Neutrophil (primary cell): ENCODE measurements at regions not wholly inside any gene's neighbourhood (a gene's known extent, or its start where the extent isn't known, plus 50 kb on each side); places are given as distances from the start of the nearest gene placed in this dataset.

Source experiments
- H3K27ac ChIP-seq: fragments of 200-600 bp; sonication (generic); 2 replicates; pipeline ENCODE4 v1.5.1; 2016; ENCODE audit warnings: mild to moderate bottlenecking, moderate library complexity
- H3K27me3 ChIP-seq: fragments of 200-600 bp; sonication (generic); 2 replicates; pipeline ENCODE4 v1.6.0; 2016; ENCODE audit warnings: mild to moderate bottlenecking
- H3K36me3 ChIP-seq: fragments of 200-600 bp; sonication (generic); 2 replicates; pipeline ENCODE4 v1.5.1; 2017
- H3K4me1 ChIP-seq, 2 experiments: fragments of 200-600 bp in 1 of 2; sonication (generic) in 1 of 2; 1 replicate in 1 of 2; 2 replicates in 1 of 2; pipeline versions ENCODE4 v1.5.1 to v1.6.1; 2013 to 2016; ENCODE audit warnings: low read depth in 1 of 2, low read length in 1 of 2, mild to moderate bottlenecking in 1 of 2, moderate library complexity in 1 of 2; ENCODE audit not compliant: control insufficient read depth in 1 of 2, insufficient read depth in 1 of 2
- H3K4me3 ChIP-seq, 2 experiments: fragments of 200-600 bp in 1 of 2; sonication (generic) in 1 of 2; 1 replicate in 1 of 2; 2 replicates in 1 of 2; pipeline ENCODE4 v1.5.1; 2013 to 2016; ENCODE audit warnings: low read depth in 1 of 2, low read length in 1 of 2, mild to moderate bottlenecking in 1 of 2, moderate library complexity in 1 of 2
- H3K9me3 ChIP-seq: fragments of 200-600 bp; sonication (generic); 2 replicates; pipeline ENCODE4 v1.5.1; 2016
- TF ChIP-seq, protein P1 (sequence below): fragments of 200-600 bp; sonication (generic); IDR thresholded peaks from 2 replicates; pipeline ENCODE4 v1.5.1; 2016; ENCODE audit warnings: antibody characterized with exemption

DNA sequence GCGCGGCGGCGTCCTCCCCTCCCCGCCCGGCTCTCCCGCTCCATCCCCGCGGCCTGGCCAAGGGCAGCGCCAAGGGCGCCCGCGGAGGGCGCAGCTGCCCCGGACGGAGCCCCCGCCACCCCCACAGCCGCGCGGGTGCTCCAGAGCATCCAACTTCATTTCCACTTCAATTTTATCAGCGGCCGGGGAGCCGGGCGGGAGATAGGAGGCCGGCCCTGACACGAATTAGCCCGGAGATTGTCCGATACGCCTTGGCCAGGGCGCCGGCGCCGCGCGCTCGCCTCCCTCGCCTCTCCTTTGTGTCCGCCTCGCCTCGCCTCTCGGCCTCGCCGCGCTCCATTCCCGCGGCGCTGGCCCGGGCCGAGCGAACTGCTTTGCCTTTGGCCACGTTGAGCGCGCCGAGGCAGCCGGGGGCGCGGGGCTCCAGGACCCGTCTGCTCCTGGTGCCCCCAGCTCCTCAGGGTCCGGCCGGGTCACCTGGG is 129.1 kb upstream of the LHX1 start:
- Histone ChIP-seq H3K36me3 (no peaks in the 10 kb centered on the region), H3K27ac (no peak overlapping the region), H3K4me3 (no peak overlapping the region), H3K27me3 (peaks cover 100% of the 10 kb centered on the region), H3K9me3 (no peaks in the 10 kb centered on the region), H3K4me1 (no peaks in the 10 kb centered on the region)
- TF ChIP-seq, protein P1, sequence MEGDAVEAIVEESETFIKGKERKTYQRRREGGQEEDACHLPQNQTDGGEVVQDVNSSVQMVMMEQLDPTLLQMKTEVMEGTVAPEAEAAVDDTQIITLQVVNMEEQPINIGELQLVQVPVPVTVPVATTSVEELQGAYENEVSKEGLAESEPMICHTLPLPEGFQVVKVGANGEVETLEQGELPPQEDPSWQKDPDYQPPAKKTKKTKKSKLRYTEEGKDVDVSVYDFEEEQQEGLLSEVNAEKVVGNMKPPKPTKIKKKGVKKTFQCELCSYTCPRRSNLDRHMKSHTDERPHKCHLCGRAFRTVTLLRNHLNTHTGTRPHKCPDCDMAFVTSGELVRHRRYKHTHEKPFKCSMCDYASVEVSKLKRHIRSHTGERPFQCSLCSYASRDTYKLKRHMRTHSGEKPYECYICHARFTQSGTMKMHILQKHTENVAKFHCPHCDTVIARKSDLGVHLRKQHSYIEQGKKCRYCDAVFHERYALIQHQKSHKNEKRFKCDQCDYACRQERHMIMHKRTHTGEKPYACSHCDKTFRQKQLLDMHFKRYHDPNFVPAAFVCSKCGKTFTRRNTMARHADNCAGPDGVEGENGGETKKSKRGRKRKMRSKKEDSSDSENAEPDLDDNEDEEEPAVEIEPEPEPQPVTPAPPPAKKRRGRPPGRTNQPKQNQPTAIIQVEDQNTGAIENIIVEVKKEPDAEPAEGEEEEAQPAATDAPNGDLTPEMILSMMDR = no peak

DNA sequence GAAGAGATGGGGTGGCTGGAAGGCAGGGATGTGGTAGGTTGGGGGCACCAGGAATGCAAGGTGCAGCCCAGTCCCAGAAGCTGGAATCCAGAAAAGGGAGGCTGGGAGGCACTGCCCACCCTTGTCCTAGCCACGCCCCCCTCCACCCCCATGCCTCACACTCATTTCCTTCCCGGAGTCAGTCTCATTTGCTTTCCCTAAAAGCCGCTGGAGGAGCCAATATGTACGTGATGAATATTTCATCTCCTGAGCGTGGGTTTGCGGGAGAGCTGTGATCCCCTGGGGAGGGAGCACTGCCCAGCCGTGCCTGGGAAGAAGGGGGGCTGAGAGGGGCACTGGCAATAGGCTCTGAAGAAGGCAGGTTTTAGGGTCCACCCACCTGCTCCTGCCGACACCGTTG is 124.5 kb upstream of the LHX1 start:
- Histone ChIP-seq H3K4me1 (no peaks in the 10 kb centered on the region), H3K9me3 (no peaks in the 10 kb centered on the region), H3K36me3 (no peaks in the 10 kb centered on the region), H3K4me3 (no peak overlapping the region), H3K27me3 (peaks cover 89% of the 10 kb centered on the region), H3K27ac (no peak overlapping the region)
- TF ChIP-seq, protein P1 = no peak

DNA sequence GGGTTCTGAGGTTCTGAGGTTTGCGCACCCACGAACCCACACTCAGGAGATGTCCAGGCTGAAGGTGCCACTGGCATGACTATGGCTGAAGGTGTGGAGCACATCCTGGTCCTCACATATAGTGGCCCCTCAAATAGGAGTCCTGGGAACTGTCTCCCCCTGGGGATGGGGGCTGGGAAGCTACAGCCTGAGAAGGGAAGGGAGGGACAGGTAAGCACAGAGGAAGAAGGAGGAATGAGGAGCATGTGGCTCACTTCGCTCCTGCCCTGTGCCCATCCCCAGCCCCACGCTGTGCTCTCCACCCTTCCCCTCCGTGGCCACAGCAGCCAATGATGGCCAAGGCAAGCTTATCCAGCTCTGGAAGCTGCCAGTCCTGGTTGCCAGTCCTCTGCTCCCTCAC is 123.9 kb upstream of the LHX1 start:
- Histone ChIP-seq H3K27ac (no peak overlapping the region), H3K4me3 (no peak overlapping the region), H3K27me3 (peaks cover 83% of the 10 kb centered on the region), H3K36me3 (no peaks in the 10 kb centered on the region), H3K4me1 (no peaks in the 10 kb centered on the region), H3K9me3 (no peaks in the 10 kb centered on the region)
- TF ChIP-seq, protein P1 = no peak

DNA sequence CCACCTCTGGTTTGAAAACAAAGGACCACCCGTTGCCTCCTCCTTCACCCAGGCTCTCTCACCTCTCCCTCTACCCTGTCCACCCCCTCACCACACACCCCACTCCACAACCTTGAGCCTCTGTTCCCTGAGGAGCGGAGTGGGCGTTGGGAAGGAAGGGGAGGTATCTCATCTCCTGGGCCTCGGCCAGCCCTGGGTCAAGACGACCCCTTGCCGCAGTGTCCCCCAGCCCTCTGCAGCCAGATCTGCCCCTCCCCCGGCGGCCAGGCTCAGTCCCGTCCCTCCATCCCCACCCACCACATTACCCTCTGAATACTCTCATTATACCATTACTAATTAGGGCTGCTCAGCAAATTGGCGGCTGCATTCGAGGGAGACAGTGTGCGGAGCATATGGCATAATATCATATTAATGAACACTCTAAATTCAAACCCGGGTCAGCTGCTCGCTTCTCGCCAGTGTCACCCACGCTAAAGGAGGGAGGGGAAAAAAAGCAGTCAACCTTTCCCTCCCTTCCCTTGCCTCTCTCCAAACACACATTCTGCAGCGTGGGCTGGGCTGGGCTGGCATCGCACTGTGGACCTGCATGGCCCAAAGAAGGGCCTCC is 123.2 kb upstream of the LHX1 start:
- Histone ChIP-seq H3K9me3 (no peaks in the 10 kb centered on the region), H3K27me3 (peaks cover 76% of the 10 kb centered on the region), H3K27ac (no peak overlapping the region), H3K4me3 (no peak overlapping the region), H3K36me3 (no peaks in the 10 kb centered on the region), H3K4me1 (no peaks in the 10 kb centered on the region)
- TF ChIP-seq, protein P1 = no peak

DNA sequence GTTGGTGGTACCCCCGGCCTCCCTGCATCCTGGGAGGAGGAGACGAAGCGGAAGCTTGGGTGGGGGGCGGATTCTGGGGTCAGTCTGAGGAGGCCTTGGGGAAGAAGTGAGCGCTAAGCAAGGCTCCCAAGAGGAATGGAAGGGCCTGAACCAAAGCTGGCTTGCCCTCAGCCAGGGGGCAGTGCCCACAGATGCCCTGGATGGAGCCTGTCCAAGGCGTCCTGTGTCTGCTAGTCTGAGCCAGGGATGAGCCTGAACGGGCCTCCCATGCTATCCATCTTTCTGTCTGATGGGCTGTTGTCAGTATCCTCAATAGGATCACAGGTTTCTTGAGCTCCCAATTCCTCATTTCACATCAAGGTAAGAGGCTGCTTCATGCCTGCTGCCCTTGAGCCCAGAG is 122.3 kb upstream of the LHX1 start:
- Histone ChIP-seq H3K27ac (no peak overlapping the region), H3K9me3 (no peaks in the 10 kb centered on the region), H3K4me3 (no peak overlapping the region), H3K36me3 (no peaks in the 10 kb centered on the region), H3K27me3 (peaks cover 75% of the 10 kb centered on the region), H3K4me1 (no peaks in the 10 kb centered on the region)
- TF ChIP-seq, protein P1 = no peak
